HepG2 (cell line): ENCODE measurements at regions not wholly inside any gene's neighbourhood (a gene's known extent, or its start where the extent isn't known, plus 50 kb on each side); places are given as distances from the start of the nearest gene placed in this dataset.

Experiments
- ATAC-seq: fragments of 200-7000 bp; cut with Tn5 transposase; 3 replicates; pipeline ENCODE4 v1.9.1; 2020; ENCODE audit warnings: mild to moderate bottlenecking, moderate library complexity
- BruUV-seq: library from RNA; stranded (reverse); fragments of 400-500 nt; replicated peaks from 2 replicates; lab custom pipeline; 2021; lab: Mats Ljungman, UMichigan
- CTCF ChIA-PET: fragments of 300-600 bp; formaldehyde crosslinking; extraction: SDS; loops from one replicate; lab custom pipeline; 2021; ENCODE audit warnings: low total read pairs, inconsistent platforms, low intra/inter-chr PET ratio; lab: Yijun Ruan, JAX
- POLR2A ChIA-PET: fragments of 350-600 bp; sonication (Branson Sonifier 250); formaldehyde crosslinking; loops from one replicate; lab custom pipeline; 2020; ENCODE audit warnings: antibody characterized with exemption, inconsistent platforms; lab: Yijun Ruan, JAX
- DNase-seq: peaks from one replicate; pipeline ENCODE4 v3.0.0-alpha.2; 2015; ENCODE audit warnings: low spot score
- FAIRE-seq: peaks from 3 replicates; lab custom pipeline; 2011; peaks lifted over from hg19 to GRCh38; lab: Jason Lieb, UNC
- H2AFZ ChIP-seq: one replicate; pipeline ENCODE4 v1.6.1; 2011; ENCODE audit warnings: low read length, inconsistent platforms
- H3K27ac ChIP-seq: fragments of 300-600 bp; 3 replicates; pipeline ENCODE4 v1.8.0; 2011; ENCODE audit warnings: mixed run types, mild to moderate bottlenecking, mixed read lengths, low read length, inconsistent platforms; ENCODE audit not compliant: insufficient read depth; ENCODE audit errors: extremely low read length
- H3K27me3 ChIP-seq, 2 experiments: fragments of 200-600 bp in 1 of 2; 2 replicates in 1 of 2; 3 replicates in 1 of 2; pipeline versions ENCODE4 v1.6.0 to v1.8.0; 2011; ENCODE audit warnings: low read length in 2 of 2, mild to moderate bottlenecking in 2 of 2, moderate library complexity in 2 of 2, inconsistent platforms in 1 of 2; ENCODE audit not compliant: insufficient read depth in 2 of 2, control insufficient read depth in 1 of 2
- H3K36me3 ChIP-seq, 2 experiments: fragments of 200-600 bp in 1 of 2; replicated peaks in 1 of 2; 2 replicates in 1 of 2; 3 replicates in 1 of 2; pipeline versions ENCODE4 v1.5.1 to v1.8.0; 2011; ENCODE audit warnings: low read length in 2 of 2, inconsistent platforms in 1 of 2; ENCODE audit not compliant: insufficient read depth in 2 of 2, control insufficient read depth in 1 of 2
- H3K4me1 ChIP-seq: 2 replicates; pipeline ENCODE4 v1.5.1; 2012; ENCODE audit warnings: low read length, inconsistent platforms; ENCODE audit not compliant: insufficient read depth
- H3K4me2 ChIP-seq: 2 replicates; pipeline ENCODE4 v1.6.0; 2011; ENCODE audit warnings: low read depth, low read length, inconsistent platforms
- H3K4me3 ChIP-seq, 3 experiments: fragments of 200-600 bp in 1 of 3; sonication (generic), shearing (Covaris generic) in 1 of 3; replicated peaks in 1 of 3; 2 replicates each; pipeline ENCODE4 v1.5.1; 2011 to 2016; ENCODE audit warnings: low read length in 3 of 3, inconsistent platforms in 2 of 3, low read depth in 2 of 3, mild to moderate bottlenecking in 2 of 3, control low read depth in 1 of 3, mixed read lengths in 1 of 3; ENCODE audit not compliant: insufficient read depth in 1 of 3
- H3K79me2 ChIP-seq: one replicate; pipeline ENCODE4 v1.6.1; 2011; ENCODE audit warnings: low read length, inconsistent platforms; ENCODE audit not compliant: insufficient read depth
- H3K9ac ChIP-seq: 2 replicates; pipeline ENCODE4 v1.6.0; 2011; ENCODE audit warnings: mild to moderate bottlenecking, low read depth, low read length, inconsistent platforms; ENCODE audit not compliant: insufficient read depth
- H3K9me3 ChIP-seq: 2 replicates; pipeline ENCODE4 v1.5.1; 2012; ENCODE audit warnings: mild to moderate bottlenecking, low read length
- H4K20me1 ChIP-seq: 2 replicates; pipeline ENCODE4 v1.6.0; 2011; ENCODE audit warnings: inconsistent platforms, mild to moderate bottlenecking, low read length, moderate library complexity; ENCODE audit not compliant: insufficient read depth
- ELF1 ChIP-seq: sonication (generic); formaldehyde crosslinking; IDR thresholded peaks from 2 replicates; pipeline ENCODE4 v1.4.0; 2020; ENCODE audit warnings: missing genetic modification reagents
- HOXA5 ChIP-seq: sonication (generic); formaldehyde crosslinking; IDR thresholded peaks from 2 replicates; pipeline ENCODE4 v1.4.0; 2020; ENCODE audit warnings: missing genetic modification reagents
- U2AF2 ChIP-seq: fragments of 200-400 bp; formaldehyde crosslinking; IDR thresholded peaks from 2 replicates; pipeline ENCODE4 v1.6.1; 2017; ENCODE audit warnings: low read depth, mild to moderate bottlenecking, low read length
- ZBTB21 ChIP-seq: sonication (generic); formaldehyde crosslinking; IDR thresholded peaks from 2 replicates; pipeline ENCODE4 v1.4.0; 2020; ENCODE audit warnings: missing genetic modification reagents
- ZNF446 ChIP-seq: sonication (generic); formaldehyde crosslinking; IDR thresholded peaks from 2 replicates; pipeline ENCODE4 v1.5.0; 2020; ENCODE audit warnings: mild to moderate bottlenecking, missing genetic modification reagents
- ZNF510 ChIP-seq: sonication (generic); formaldehyde crosslinking; IDR thresholded peaks from 2 replicates; pipeline ENCODE4 v1.4.0; 2020; ENCODE audit warnings: low read depth, mild to moderate bottlenecking, missing genetic modification reagents
- WGBS: methylation state at CpG from one replicate; pipeline ENCODE4 v1.1.6; 2017; ENCODE audit warnings: low lambda C conversion rate; 5-methylcytosine and 5-hydroxymethylcytosine counted together
- in situ Hi-C: cut with HindIII; loops from 2 replicates; pipeline ENCODE4 v1.10.0; 2017; ENCODE audit warnings: low pct_unique_long_range_greater_than_20kb; ENCODE audit not compliant: extremely low pct_ligation_motif_present
- intact Hi-C: fragments of 100-400 bp; cut with micrococcal nuclease; formaldehyde crosslinking; loops from one replicate; pipeline ENCODE4 v1.10.0; 2022; ENCODE audit not compliant: unreplicated experiment
- TF ChIP-seq, protein P1 (sequence below), 2 experiments: sonication (generic) in 1 of 2; formaldehyde crosslinking in 1 of 2; IDR thresholded peaks; 2 replicates each; pipeline versions ENCODE4 v1.6.1 to v1.9.0; 2014 to 2022; ENCODE audit warnings: antibody characterized with exemption in 1 of 2, borderline replicate concordance in 1 of 2, inconsistent platforms in 1 of 2, low read depth in 1 of 2, missing genetic modification reagents in 1 of 2
- TF ChIP-seq, protein P2 (sequence below), 2 experiments: fragments of 450-650 bp in 1 of 2; sonication (generic) in 1 of 2; formaldehyde crosslinking in 1 of 2; IDR thresholded peaks; 2 replicates each; pipeline versions ENCODE4 v1.6.1 to v1.8.0; 2016 to 2022; ENCODE audit warnings: antibody characterized with exemption in 1 of 2, mild to moderate bottlenecking in 1 of 2, missing genetic modification reagents in 1 of 2

DNA sequence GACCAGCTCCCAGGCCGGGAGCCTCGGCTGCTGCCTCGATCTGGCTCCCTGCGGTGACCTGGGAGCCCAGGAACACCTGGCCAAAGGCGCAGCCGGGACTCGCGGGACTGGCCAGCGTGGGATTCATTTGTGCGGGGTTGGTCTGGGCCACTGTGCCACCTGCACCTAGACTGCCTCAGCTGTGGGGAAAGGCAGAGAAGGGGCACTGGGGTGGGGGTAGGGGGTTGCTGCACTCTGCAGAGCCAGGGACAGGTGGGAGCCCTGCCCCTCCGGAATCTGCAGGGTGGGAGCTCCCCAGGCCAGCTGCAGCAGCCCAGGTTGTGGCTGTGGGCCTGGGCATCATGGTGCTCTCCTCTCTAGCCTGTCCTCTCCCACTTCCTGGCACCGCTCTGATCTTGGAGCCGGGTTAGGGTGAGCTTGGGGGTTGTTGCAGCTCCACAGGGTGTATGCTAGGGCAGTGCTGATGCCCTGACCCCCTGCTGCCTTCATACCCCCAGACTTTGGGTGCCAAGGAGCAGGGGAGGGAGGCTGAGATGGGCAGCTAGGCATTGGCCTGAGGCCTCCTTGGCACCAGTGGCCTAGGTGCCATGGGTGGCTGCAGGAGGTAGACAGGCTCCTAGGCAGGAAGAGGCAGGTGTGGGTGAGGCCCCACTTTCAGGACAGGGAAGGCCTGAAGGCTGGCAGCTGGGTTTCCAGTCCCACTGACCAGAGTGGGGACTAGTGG lies 57.5 kb upstream of the ETV3 start:
- no TSS peak for BruUV-seq
- no peak for DNase-seq
- CTCF ChIA-PET: interaction anchor here (1.7 kb wide), 1 partner anchor 294 kb away, joined by 8 read pairs; no protein-coding TSS in a partner anchor
- TF ChIP-seq ELF1 (CRISPR knock-in tag) (no peak), HOXA5 (CRISPR knock-in tag) (no peak), U2AF2 (no peak), ZNF446 (CRISPR knock-in tag) (no peak), ZNF510 (CRISPR knock-in tag) (no peak), ZBTB21 (no peak)
- TF ChIP-seq, protein P1, sequence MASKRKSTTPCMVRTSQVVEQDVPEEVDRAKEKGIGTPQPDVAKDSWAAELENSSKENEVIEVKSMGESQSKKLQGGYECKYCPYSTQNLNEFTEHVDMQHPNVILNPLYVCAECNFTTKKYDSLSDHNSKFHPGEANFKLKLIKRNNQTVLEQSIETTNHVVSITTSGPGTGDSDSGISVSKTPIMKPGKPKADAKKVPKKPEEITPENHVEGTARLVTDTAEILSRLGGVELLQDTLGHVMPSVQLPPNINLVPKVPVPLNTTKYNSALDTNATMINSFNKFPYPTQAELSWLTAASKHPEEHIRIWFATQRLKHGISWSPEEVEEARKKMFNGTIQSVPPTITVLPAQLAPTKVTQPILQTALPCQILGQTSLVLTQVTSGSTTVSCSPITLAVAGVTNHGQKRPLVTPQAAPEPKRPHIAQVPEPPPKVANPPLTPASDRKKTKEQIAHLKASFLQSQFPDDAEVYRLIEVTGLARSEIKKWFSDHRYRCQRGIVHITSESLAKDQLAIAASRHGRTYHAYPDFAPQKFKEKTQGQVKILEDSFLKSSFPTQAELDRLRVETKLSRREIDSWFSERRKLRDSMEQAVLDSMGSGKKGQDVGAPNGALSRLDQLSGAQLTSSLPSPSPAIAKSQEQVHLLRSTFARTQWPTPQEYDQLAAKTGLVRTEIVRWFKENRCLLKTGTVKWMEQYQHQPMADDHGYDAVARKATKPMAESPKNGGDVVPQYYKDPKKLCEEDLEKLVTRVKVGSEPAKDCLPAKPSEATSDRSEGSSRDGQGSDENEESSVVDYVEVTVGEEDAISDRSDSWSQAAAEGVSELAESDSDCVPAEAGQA (IDR thresholded peaks at IDR 0.05; ENCODE audit: low read depth): no peak
- TF ChIP-seq, protein P1 (CRISPR knock-in tag; IDR thresholded peaks at IDR 0.05; ENCODE audit: borderline replicate concordance): no peak
- TF ChIP-seq, protein P2, sequence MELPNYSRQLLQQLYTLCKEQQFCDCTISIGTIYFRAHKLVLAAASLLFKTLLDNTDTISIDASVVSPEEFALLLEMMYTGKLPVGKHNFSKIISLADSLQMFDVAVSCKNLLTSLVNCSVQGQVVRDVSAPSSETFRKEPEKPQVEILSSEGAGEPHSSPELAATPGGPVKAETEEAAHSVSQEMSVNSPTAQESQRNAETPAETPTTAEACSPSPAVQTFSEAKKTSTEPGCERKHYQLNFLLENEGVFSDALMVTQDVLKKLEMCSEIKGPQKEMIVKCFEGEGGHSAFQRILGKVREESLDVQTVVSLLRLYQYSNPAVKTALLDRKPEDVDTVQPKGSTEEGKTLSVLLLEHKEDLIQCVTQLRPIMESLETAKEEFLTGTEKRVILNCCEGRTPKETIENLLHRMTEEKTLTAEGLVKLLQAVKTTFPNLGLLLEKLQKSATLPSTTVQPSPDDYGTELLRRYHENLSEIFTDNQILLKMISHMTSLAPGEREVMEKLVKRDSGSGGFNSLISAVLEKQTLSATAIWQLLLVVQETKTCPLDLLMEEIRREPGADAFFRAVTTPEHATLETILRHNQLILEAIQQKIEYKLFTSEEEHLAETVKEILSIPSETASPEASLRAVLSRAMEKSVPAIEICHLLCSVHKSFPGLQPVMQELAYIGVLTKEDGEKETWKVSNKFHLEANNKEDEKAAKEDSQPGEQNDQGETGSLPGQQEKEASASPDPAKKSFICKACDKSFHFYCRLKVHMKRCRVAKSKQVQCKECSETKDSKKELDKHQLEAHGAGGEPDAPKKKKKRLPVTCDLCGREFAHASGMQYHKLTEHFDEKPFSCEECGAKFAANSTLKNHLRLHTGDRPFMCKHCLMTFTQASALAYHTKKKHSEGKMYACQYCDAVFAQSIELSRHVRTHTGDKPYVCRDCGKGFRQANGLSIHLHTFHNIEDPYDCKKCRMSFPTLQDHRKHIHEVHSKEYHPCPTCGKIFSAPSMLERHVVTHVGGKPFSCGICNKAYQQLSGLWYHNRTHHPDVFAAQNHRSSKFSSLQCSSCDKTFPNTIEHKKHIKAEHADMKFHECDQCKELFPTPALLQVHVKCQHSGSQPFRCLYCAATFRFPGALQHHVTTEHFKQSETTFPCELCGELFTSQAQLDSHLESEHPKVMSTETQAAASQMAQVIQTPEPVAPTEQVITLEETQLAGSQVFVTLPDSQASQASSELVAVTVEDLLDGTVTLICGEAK (IDR thresholded peaks at IDR 0.05): no peak
- TF ChIP-seq, protein P2 (CRISPR knock-in tag; IDR thresholded peaks at IDR 0.05): no peak

More for the DNA sequence above, 57.5 kb upstream of the ETV3 start:
- intact Hi-C loops (no loop called here), in situ Hi-C loops (loop anchor here (10.0 kb wide), 1 partner anchor 179 kb away; no protein-coding TSS in a partner anchor)
- H3K4me1 ChIP-seq: peaks cover 30% of the 10 kb centered on the region; the same call in 1 of the 2 replicates
- H3K79me2 ChIP-seq: no peaks in the 10 kb centered on the region
- no peak overlapping the region for H3K4me3 ChIP-seq
- no peaks in the 10 kb centered on the region for H4K20me1 ChIP-seq
- no peak overlapping the region for H3K27ac ChIP-seq
- 58% methylated on average over 12 of the region's 13 CpGs for WGBS
- no peaks in the 10 kb centered on the region for H3K36me3 ChIP-seq
- POLR2A ChIA-PET: interaction anchor here (1.2 kb wide), 1 partner anchor 45 kb away, joined by 5 read pairs; no protein-coding TSS in a partner anchor
- no peak overlapping the region for H2AFZ ChIP-seq
- no peak overlapping the region for H3K9ac ChIP-seq
- H3K4me2 ChIP-seq: no peak overlapping the region
- no peak for FAIRE-seq
- H3K27me3 ChIP-seq: peaks cover 2 to 8% of the 10 kb centered on the region in 2 experiments; a peak in 4 of 5 replicates
- no peak for ATAC-seq
- no peaks in the 10 kb centered on the region for H3K9me3 ChIP-seq
